HG02623 (cell line): ENCODE measurements at regions not wholly inside any gene's neighbourhood (a gene's known extent, or its start where the extent isn't known, plus 50 kb on each side); places are given as distances from the start of the nearest gene placed in this dataset.
"Not testable (repeated sequence)": the region's sequence is repeated elsewhere in the genome, so short reads cannot be mapped to it uniquely, and the experiment has no call there.

ENCODE experiments used
- ATAC-seq: cut with Tn5 transposase; IDR thresholded peaks from one replicate; pipeline ENCODE4 v1.9.1; 2021; ENCODE audit warnings: moderate library complexity; ENCODE audit not compliant: unreplicated experiment

DNA sequence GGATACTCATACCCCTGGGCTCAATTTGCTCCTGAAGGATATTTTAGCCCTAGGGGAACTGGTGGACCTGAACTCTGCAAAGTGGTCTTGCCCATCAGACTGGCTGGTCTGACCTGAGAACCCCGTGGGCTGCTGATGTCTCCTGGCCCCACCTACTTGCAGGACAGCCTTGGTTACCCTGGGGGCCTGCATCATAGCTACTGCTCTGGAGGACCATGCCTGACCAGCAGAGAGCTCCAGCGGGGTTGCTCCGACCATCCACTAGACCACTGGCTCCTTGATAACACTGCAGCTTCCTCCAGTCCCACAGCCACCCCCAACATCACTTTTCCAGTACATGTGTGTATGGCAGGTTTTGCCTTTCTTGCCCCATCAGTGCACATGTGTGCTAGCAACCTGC is 331.6 kb upstream of the BRINP3 start:
- ATAC-seq = no peak

DNA sequence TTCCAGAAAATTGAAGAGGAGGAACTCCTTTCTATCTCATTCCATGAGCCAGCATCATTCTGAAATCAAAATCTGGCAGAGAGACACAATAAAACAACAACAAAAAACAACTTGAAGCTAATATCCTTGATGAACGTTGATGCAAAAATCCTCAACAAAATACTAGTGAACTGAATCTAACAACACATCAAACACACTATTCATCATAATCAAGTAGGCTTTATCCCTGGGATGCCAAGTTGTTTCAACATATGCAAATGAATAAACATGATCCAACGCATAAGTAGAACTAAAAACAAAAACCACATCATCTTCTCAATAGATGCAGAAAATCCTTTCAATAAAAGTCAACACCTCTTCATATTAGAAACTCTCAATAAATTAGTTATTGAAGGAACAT is 335.3 kb upstream of the BRINP3 start:
- ATAC-seq = no peak

DNA sequence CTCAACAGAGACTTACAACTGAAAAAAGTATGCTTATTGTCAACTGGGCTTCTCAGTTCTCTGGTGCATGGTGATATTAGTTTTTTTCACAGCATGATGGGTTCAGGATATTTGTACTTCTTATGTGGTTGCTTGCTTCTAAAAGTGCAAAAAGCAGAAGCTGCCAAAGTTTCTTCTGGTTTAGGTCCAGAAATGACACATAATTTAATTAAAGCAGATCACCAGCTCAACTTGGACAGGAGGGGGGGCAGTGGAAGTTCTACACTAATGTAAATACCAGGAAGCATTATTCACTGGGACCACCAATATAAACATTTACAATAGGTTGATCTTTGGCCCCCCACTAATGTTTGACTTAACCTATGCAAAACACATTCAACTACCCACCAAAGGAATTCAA is 354.8 kb upstream of the BRINP3 start:
- no peak for ATAC-seq

DNA sequence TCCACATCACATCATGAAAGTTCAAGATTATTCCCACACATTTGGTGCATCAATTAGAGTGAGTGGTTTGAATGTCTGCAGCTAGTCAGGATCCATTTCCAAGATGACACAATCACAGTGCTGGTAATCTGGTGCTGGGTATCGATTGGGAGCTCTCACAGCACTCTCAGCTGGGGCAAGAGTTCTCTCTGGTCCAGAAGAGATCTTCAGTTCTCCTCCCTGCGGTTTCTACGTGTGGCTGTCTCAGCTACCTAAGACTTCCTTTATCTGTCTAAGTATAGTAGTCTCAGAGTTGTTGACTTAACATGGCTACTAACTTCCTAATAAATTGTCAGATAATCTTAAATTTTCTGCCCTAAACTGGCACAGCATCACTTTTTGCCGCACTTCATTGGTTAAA is 358.0 kb upstream of the BRINP3 start:
- ATAC-seq = no peak

DNA sequence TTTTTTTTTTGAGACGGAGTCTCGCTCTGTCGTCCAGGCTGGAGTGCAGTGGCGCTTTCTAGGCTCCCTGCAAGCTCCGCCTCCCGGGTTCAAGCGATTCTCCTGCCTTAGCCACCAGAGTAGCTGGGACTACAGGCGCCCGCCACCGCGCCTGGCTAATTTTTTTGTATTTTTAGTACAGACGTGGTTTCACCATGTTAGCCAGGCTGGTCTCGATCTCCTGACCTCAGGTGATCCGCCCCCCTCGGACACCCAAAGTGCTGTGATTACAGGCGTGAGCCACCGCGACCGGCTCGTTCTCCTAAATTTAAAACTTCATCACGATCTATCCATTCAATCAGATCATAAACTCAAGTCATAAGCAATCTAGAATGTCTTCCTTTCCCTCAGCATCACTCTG is 359.5 kb upstream of the BRINP3 start:
- not testable (repeated sequence) for ATAC-seq

GRCh38 chr1:190837888-190838287 is 360.2 kb upstream of the BRINP3 start:
- ATAC-seq = no peak

- no peak for ATAC-seq
These were observed 369.5 kb upstream of the BRINP3 start for GRCh38 chr1:190847166-190847565.

DNA sequence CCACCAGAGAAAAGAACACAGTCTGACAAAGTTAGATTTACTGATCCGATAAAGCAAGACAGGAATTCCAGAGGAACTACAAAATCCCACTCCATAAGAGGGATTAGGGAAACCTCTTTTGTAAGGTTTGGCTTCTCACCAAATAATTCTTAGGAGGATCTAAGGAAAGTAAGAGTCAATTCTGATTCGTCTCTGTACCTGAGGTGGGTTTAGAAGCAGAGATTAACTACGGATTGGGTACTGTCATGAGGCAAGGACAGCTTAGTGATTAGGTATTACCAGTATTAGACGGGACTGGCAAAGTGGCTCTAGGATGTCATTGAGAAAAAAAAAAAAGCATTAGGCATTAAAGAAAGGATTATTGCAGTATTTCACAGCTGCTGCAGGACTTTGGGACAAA is 371.7 kb upstream of the BRINP3 start:
- ATAC-seq = no peak

GRCh38 chr1:190852611-190853010 is 374.9 kb upstream of the BRINP3 start:
- ATAC-seq = no peak

DNA sequence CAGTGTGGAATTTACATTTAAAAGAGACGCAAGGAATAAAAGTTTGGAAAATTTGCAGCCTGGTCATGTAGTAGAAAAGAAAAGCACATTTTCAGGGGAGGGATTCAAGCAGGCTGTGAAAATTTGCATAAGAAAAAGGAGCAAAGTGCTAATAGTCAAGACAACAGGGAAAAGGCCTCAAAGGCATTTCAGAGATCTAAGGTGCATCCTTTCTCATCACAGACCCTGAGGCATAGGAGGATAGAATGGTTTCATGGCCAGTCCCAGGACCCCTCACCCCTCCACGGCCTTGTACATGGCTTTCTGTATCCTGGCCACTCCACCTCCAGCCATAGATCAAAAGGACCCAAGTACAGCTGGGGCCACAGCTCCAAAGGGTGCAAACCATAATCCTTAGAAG is 380.5 kb upstream of the BRINP3 start:
- ATAC-seq = no peak

- ATAC-seq = no peak
These were observed 386.5 kb upstream of the BRINP3 start for GRCh38 chr1:190864013-190864641.

GRCh38 chr1:190880352-190880751 is 402.7 kb upstream of the BRINP3 start:
- ATAC-seq = no peak

DNA sequence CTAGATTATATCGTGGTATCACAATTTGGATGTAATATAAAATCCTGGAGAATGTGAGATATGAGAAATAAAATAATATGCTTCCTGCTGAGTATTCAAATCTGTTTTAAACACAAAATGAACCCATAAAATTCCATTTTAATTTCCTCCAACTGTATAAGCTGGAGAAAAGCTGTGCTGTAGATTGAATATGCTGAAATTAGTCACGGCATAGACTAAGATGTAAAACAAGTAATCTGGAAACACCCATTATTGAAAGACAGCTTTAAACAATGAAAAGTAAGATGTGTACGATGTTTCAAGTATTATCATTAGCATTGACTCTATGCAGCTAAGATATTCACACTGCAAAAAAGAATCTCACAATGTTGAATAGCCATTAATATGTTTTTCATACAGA is 403.4 kb upstream of the BRINP3 start:
- no peak for ATAC-seq

DNA sequence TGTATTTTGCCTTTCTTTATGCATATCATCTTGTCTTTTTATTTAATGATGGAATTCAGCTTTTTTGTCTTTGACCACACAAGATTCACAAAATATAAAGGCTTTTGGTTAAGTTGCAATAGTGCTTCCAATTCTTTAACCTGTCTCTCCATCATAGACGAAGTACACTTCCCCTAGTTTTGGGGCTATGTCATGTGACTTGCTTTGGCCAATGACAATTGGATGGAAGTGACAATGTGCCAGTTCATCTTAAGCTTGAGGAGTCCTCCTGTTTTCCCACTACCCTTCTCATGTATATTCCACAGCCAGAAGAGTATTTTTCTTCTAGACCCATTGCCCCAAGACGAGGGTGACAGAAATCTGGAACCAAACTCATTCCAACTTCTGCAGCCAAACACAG is 419.6 kb upstream of the BRINP3 start:
- no peak for ATAC-seq

DNA sequence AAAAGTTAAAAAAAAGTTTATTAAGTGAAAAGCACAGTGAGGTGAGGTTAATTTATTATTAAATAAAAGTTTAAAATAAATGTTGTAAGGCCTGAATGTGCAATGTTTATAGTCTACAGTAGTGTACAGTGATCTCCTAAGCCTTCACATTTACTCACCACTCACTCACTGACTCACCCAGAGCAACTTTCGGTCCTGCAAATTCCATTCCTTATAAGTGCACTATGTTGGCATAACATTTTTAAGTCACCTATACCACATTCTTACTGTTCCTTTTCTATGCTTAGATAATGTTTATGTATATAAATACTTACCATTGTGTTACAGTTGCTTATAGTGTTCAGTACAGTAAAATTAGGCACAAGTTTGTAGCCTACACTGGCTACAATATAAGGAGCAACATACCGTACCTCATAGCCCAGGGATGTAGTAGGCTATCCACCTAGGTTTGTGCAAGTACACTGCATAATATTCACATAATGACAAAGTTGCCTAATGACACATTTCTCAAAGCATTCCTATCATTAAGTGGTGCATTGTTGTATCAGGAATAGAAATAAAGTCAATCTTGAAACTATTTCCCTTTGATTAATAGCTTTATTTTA is 426.5 kb upstream of the BRINP3 start:
- ATAC-seq = no peak

DNA sequence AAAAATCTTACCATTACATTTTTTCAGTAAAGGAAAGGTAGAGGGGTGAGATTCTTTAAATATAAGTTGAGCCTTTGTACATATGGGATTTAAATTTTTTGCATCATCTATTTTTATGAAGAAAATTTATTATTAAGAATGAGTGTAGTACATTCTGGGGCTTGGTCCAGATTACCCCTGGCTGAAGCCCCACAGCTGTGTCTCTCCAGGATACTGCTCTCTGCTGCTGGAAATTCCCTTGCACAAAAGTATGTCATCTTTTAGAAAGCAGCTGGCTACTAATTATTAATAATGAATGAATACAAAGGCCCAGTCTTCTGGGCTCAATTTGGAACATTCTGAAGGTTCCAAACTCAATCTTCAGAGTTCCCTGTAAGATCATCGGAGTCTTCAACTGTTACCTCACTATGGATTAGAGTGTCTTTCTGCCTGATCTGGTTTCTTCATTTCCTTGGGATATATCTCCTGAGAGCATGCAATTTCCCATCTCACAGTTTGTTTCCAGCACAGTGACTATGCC is 428.6 kb upstream of the BRINP3 start:
- ATAC-seq = no peak

- ATAC-seq = no peak
These were observed 430.6 kb upstream of the BRINP3 start for GRCh38 chr1:190908246-190908645.

DNA sequence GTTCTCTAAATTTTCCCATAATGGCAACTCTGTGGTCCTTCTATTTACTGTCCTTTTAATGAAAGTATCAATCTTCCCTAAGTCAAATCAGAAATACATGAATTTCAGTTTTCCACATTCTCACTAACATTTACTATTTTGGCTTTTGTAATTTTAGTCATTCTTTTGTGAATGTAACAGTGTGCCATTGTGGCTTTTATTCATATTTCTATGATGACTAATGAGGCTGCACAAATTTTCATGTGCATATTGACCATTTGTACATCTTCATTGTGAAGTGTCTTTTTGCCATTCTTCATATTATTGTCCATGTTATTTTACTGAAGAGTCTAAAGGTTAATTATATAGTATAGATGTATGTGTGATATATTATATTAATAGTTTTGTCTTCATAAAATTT is 431.0 kb upstream of the BRINP3 start:
- no peak for ATAC-seq

DNA sequence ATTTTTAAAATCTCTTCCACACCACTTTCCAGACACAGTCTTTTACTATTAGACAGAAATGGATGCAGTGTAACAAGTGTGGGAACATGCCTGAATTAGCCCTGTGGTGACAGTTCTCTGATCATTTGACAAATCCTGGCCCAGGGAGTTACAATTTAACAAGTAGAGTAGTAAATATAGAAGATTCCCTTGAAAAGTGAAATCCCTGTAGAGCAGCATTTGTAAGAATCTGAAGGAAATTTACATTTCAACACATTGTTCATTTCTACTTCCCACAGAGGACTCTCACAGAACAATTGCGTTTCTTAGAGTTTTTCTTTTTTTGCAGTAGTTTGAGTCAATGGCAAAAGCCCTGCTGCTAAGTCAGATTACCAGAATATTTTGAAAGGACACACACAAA is 458.3 kb upstream of the BRINP3 start:
- ATAC-seq = no peak

DNA sequence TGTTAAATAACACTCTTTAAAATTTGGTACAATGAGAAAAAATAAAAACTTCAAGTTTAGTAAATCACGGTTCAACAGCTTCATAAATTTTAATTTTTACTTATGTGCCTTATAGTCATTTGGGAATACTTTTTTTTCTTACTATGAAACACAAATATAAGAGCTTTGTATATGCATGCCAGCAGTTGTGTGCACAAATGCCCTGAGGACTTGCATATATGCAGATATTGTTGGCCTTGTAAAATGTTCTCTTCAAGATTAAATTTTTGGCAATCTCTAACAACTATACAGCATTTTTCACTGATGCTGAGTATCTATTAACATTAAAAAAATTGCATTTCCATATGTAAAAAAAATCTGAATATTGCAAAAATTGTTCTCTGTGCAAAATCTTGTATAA is 458.7 kb upstream of the BRINP3 start:
- no peak for ATAC-seq

DNA sequence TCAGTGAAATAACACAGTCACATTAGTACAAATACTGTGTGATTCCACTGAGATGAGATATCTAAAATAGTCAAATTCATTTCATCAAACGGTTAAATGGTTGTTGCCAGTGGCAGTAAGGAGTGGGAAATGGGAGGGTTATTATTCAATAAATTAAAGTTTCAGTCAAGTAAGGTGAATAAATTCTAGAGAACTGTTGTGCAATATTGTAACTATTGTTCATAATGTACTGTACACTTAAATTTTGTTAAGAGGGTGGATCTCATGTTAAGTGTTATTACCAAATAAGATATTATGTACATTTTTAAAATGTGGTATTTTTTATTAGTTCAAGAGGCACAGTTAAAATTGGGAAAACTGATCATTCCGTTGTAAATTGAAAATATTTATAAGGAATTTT is 463.3 kb upstream of the BRINP3 start:
- ATAC-seq = no peak

DNA sequence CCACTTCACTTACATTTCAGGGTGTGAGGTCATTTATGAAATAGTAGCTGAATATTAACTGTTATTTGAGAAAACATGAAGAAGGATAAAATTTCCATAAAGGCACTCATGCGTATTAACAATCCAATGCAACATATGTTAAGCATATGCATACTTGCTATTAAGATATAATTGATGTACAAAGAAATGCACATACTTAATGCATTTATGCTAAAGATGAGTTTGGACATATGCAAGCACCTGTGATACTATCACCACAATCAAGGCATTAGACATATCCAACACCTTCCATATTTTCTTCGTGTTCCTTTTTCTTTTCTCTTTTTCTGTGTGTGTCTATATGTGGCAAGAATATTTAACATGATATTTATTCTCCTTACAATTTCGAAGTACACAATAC is 464.8 kb upstream of the BRINP3 start:
- no peak for ATAC-seq

DNA sequence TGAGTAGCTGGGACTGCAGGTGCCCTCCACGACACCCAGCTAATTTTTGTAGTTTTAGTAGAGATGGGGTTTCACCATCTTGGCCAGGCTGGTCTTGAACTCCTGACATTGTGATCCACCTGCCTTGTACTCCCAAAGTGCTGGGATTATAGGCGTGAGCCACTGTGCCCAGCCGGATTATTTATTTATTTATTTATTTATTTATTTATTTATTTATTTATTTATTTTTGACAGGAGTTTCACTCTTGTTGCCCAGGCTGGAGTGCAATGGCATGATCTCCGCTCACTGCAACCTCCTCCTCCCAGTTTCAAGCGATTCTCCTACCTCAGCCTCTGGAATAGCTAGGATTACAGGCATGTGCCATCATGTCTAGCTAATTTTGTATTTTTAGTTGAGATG is 466.1 kb upstream of the BRINP3 start:
- not testable (repeated sequence) for ATAC-seq
